HG03045 (cell line): ENCODE measurements at regions not wholly inside any gene's neighbourhood (a gene's known extent, or its start where the extent isn't known, plus 50 kb on each side); places are given as distances from the start of the nearest gene placed in this dataset.

Experiments used
- ATAC-seq: cut with Tn5 transposase; IDR thresholded peaks from one replicate; pipeline ENCODE4 v1.9.1; 2021; ENCODE audit warnings: mild to moderate bottlenecking, moderate library complexity; ENCODE audit not compliant: unreplicated experiment

- ATAC-seq: no peak
These were observed 1129.0 kb upstream of the PCDH9 start for GRCh38 chr13:68359105-68359504.

DNA sequence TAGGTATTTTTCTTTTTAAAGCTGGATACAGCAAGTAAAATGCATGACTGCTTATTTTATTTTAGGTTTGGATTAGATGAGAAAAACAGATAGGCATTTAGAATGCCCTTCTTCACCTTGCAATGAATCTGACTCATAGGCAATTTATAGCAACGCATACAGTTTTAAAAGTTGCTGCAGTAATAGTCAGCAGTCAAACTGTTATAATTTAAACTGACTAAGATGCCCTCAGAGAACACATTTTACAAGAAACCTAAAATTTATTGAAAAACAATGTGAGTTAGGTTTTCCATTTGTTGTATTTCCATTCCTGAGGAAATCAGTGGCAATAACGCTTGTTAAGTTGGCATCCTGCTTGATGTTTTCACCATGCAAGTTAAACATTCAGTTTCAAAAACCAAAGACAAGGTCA is 1128.2 kb upstream of the PCDH9 start:
- no peak for ATAC-seq

DNA sequence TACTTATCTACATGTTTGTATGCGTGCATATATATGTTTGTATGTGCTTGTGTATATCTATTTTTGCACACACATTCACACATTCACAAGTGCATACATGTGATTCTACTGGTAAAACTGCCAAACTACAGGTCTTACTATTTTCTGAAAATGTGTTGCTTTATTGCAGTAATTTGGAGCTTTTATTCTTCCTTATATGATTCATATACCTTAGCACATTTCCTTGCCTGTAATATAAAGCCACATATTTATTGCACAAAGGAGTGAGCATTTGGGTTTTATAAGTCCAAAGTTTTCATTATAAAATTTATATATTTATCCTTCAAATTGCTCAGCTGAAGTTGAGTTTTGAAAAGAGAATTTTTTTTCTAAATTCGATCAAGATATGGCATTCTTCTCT is 1120.4 kb upstream of the PCDH9 start:
- ATAC-seq: no peak

DNA sequence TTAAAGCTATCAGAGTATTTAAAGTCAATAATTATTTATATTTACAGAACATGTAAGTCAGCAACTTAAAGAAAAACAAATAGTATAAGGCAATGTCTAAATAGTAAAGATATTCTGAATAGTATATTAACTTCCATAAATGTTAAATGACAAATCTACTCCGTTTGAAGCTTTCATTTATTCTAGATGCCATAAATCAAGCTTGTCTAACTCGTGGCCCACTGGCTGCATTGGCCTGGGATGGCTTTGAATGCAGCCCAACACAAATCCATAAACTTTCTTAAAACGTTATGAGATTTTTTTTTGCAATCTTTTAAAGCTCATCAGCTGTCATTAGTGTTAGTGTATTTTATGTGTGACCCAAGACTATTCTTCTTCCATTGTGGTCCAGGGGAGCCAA is 1117.1 kb upstream of the PCDH9 start:
- ATAC-seq: no peak

GRCh38 chr13:68345963-68346531 is 1115.9 kb upstream of the PCDH9 start:
- no peak for ATAC-seq

- no peak for ATAC-seq
These were observed 1093.0 kb upstream of the PCDH9 start for GRCh38 chr13:68323124-68323523.

DNA sequence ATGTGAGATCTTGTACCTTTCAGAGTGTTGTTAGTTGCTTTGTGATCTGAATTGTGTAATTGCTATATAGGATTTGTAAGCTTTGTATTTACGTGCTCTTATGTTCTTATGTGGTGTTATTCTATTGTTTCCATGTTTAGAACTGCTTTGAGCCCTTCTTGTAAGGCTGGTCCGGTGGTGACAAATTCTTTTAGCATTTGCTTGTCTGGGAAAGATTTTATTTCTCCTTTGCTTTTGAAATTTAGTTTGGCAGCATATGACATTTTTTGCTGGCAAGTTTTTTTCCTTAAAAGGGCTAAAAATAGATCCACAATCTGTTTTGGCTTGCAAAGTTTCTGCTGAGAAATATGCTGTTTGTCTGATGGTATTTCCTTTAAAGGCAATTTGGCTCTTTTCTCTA is 1089.2 kb upstream of the PCDH9 start:
- no peak for ATAC-seq

- ATAC-seq: no peak
These were observed 1074.3 kb upstream of the PCDH9 start for GRCh38 chr13:68304286-68304893.

DNA sequence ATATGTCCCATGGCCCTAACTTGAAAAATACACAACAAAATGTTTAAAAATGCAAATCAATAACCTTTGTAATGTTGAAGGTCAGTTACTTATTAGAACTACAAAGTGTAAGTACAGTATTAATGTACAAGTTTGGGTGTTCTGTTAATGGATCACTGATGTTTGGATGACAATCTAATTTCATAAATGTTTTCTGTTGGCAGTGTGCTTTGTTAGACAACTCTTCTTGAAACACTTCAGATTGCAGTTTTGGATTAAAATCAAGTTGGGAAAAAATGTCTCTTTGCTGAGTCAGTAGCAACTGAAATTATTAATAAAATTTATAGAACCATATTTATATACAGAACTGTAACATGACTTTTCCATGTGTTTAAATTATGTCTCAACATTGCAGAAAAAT is 1063.5 kb upstream of the PCDH9 start:
- ATAC-seq: no peak

- no peak for ATAC-seq
These were observed 1062.5 kb upstream of the PCDH9 start for GRCh38 chr13:68292601-68293000.

- no peak for ATAC-seq
These were observed 1061.5 kb upstream of the PCDH9 start for GRCh38 chr13:68291595-68291994.

GRCh38 chr13:68275758-68276157 is 1045.6 kb upstream of the PCDH9 start:
- ATAC-seq: no peak

DNA sequence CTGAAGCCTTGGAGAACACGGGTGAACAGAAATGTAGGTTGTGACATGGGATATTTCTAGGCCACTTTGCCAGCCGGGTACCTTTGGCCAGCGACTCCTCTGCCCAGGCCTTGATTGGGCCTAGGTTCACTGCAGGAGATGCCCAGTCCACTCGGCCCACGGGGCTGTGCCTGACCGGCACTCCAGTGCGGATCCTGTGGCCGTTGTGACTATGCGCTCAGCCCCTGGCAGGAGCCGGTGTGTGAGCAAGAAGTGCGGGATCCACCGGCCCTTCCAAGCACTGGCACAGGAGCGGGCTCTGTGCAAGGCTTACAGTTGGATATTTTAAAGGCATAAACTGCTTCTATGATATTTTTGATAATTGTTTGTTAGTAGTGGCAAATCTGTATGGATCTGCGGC is 1042.5 kb upstream of the PCDH9 start:
- no peak for ATAC-seq

- ATAC-seq: no peak
These were observed 1034.6 kb upstream of the PCDH9 start for GRCh38 chr13:68264692-68265091.

- no peak for ATAC-seq
These were observed 1031.0 kb upstream of the PCDH9 start for GRCh38 chr13:68261105-68261504.

GRCh38 chr13:68257111-68257842 is 1027.1 kb upstream of the PCDH9 start:
- ATAC-seq: no peak

- no peak for ATAC-seq
These were observed 1024.0 kb upstream of the PCDH9 start for GRCh38 chr13:68254151-68254550.

DNA sequence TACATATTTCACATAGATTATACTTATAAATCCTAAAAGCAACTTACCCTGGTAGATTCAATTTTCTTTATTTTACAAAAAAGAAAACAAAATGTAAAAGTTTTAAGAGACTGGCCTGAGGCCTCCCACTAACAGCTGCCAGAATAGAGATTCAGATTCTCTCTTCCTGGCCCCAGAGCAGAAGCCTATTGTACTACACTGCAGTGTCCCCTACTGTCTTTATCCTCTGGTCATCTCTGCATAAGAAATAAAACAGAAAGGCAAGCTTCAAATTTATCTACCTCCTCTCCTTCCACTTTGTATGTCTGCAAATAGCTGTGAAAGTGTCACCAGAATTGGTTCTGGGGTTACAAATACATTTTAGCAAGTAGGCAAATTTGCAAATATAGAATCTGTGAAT is 1004.1 kb upstream of the PCDH9 start:
- ATAC-seq: no peak

DNA sequence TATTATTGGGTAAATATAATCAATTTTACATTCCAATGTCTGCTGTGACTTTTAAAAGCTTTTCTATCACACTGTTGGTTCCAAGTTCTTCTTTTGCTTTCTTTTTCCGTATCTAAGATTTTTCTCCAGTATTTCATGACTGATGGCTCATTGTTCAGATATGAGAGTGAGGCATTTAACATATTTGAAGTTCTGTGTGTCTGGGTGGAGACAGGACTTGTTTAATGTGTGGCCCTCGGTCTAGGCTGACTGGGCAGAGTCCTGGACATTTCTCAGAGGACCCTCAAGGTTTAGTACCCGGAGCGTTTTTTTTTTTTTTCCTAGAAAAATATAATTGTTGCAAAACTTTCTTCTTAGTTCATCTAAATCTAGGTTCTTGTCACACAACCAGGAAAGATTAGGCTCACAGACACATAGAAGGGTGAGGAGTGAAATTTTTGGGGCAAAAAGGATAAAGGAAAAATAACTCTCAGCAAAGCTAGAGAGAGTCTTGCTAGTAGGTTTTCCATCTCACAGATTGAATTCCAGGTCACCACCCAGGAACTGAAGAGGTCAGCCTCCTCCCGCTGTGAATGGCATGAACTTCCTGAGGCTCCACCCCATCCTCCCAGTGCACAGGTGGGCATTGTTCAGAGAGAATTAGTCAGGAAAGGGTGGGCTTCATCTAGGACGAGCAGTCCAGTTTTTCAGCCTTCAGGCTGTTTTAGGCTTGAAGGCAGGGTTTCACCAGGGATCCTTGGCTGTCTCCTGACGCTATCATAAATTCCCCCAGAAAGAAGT is 1002.4 kb upstream of the PCDH9 start:
- no peak for ATAC-seq

DNA sequence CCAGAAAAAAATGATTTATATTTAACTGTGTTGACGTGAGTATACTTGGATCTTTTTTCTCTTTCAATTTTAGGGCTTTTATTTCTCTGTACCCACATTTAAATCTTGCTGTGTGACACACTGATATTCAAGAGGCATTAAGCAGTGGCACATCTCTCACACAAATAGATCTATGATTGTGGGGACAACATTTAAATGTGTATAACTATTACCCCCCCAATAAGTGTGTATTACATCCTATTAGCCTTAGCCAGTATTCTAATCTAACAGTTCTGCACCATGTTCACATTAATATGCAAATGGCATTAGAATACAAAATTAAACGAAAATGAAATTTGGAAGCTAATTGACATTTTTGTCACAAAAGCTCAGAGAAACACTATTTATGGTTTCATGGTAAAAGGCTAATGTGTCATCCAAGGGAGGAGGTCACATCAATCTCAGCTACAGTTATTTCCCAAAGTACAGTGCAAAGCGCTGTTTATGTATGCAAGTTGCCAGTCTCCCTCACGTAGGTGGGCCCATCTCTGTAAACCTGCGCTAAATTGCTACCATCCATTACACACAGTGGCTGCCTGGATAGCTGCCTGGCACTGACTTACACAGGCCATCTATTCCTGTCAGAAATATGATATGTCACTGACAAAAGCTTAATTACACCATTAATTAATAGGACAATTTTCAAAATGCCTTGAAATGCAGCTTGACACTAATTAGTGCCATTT is 984.7 kb upstream of the PCDH9 start:
- no peak for ATAC-seq

DNA sequence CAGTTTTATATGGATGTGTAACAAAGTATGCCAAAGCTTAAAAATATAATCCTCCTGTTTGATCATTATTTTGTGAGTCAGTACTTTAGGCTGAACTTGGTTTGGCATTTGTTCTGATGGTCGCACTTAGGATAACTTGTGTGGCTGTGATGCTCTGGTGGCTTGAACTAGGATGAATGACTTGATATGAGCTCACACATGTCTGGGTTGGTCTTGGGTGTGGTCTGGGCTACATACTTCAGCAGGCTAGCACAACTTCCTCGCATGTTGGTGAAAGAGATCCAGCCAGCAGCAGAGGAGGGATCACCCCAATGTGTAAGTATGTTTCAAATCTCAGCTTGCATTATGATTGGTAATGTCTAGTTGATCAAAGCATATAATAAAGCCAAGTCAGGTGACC is 969.1 kb upstream of the PCDH9 start:
- ATAC-seq: no peak
